NCI-H187 treated with DMSO at 0.1 percent for 48 hours (cell line): ENCODE measurements at regions not wholly inside any gene's neighbourhood (a gene's known extent, or its start where the extent isn't known, plus 50 kb on each side); places are given as distances from the start of the nearest gene placed in this dataset.
"Not testable (repeated sequence)": the region's sequence is repeated elsewhere in the genome, so short reads cannot be mapped to it uniquely, and the experiment has no call there.

Experiments used
- DNase-seq: peaks from one replicate; lab custom pipeline; 2025; lab: John Stamatoyannopoulos, UW

- no peak for DNase-seq
These were observed 184.2 kb upstream of the TMEM196 start for GRCh38 chr7:19957664-19958063.

- DNase-seq = not testable (repeated sequence)
These were observed 180.7 kb upstream of the TMEM196 start for GRCh38 chr7:19954166-19954565.

GRCh38 chr7:19953411-19953810 is 180.0 kb upstream of the TMEM196 start:
- DNase-seq = not testable (repeated sequence)

DNA sequence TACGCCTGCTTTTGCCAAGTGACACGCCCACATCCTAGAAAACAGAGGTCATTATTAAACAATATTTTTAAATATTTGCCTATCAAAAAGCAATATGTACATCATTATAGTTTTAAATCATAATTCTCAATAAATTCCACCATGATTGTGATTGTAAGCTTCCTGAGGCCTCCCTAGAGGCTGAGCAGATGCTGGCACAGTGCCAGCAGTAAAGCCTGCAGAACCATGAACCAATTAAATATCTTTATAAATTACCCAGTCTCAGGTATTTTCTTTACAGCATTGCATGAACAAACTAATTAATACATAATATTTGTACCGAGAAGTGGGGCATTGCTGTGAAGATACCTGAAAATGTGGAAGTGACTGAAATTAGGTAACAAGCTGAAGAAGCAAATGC is 174.7 kb upstream of the TMEM196 start:
- DNase-seq = no peak

GRCh38 chr7:19944363-19945120 is 171.1 kb upstream of the TMEM196 start:
- no peak for DNase-seq

DNA sequence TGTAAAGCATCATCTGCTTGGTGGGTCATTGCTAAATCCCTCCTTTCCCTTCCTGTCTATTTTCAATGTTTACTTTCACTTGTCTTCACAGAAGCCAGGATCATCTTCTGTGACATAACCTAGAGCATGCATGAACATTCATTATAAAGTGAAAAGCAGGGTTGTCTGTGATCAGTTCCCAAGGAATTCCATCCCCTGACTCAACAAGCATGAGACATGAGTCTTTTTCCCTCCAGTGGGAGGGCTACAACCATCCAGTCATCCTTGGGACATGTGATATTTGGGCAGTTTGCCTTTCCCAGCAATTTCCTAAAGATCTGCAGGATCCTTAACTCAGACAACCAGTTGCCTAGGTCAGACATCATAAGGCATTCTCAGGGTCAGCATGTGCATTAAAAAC is 166.3 kb upstream of the TMEM196 start:
- no peak for DNase-seq

DNA sequence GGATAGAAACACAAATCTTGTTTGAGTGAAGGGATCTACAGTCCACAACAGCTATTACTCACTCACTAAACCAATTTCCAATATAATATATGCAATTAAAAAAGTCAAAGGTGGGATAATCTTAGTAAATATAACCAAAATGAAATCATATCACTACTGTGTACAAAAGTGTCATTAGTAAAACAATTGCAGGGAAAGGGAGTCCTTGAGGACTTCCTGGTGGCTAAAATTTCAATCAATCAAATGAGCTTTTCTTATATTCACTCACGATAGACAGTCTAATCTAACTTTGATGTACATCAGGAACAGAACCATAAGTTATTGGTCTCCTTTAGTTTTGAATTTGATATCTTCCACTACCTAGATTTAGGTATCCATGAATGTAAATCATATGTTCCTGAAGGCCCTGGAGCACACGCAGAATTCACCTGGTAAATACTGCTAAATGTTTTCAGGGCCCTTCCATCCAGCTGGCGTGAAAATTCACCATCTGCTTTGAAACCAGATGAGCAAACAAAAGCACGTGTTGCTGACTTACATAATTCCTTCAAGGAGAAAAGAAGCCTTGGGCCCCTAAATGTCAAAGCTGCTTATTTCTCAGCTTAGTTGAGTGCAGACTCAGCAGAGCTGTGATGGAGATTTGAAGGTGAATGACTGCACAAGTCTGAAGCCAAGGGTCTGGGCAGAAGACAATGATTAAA is 159.3 kb upstream of the TMEM196 start:
- DNase-seq = no peak

- DNase-seq = no peak
These were observed 157.4 kb upstream of the TMEM196 start for GRCh38 chr7:19930851-19931250.

GRCh38 chr7:19930051-19930450 is 156.6 kb upstream of the TMEM196 start:
- DNase-seq = no peak

DNA sequence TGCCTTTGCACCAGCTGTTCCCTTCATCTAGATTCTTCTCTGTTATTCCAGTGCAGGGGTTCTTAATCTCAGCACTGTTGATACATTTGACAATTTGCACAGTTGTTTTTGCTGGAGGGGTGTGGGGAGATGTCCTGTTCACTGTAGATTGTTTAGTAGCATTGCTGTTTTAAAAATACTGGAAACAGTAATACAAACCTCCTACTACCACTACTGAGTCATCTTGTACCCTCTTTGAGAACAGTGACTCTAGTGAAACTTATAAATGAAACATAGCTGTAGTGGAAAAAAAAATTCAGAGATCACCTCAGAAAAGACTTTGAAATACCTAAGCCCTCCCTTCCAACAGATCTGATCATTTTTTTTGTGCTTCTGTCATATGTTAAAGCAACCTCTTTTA is 154.8 kb upstream of the TMEM196 start:
- no peak for DNase-seq

GRCh38 chr7:19920705-19921104 is 147.3 kb upstream of the TMEM196 start:
- DNase-seq = no peak

DNA sequence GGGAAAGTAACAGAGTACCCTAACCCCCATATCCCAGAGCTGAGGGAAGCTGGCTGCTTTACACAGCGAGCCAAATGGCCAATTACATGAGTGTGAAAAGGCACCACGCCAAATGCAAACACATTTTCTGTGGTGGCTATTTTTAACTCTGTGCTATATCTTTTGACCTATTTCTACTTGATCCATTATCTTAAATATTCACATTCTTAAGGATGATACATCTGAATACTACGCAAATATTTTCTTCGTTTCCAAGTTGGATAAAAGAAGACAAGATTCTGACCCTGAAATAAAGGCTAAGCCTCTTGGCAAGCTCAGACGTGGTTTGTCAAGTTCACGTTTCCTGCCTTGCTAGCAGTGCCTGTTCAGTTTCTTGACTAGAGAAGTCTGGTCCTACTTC is 146.7 kb upstream of the TMEM196 start:
- no peak for DNase-seq

- no peak for DNase-seq
These were observed 146.1 kb upstream of the TMEM196 start for GRCh38 chr7:19919261-19920095.

- no peak for DNase-seq
These were observed 142.6 kb upstream of the TMEM196 start for GRCh38 chr7:19916046-19916445.

- no peak for DNase-seq
These were observed 142.2 kb upstream of the TMEM196 start for GRCh38 chr7:19915596-19915995.

DNA sequence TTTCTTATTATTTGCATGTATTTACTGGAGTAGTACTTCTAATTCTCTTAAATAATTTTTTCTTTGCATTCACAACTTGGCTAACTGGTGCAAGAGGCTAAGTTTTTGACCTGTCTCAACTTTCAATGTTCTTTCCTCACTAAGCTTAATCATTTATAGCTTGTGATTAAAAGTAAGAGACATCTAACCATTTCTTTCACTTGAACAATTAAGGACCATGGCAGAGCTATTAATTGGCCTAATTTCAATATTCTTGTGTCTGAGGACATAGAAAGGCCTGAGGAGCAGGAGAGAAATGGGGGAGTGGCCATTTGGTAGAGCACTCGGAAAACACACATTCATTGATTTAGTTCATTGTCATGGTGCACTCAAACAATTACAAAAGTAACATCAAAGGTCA is 141.4 kb upstream of the TMEM196 start:
- no peak for DNase-seq

- DNase-seq = no peak
These were observed 126.7 kb upstream of the TMEM196 start for GRCh38 chr7:19900118-19900517.

- no peak for DNase-seq
These were observed 126.1 kb upstream of the TMEM196 start for GRCh38 chr7:19899529-19899928.

DNA sequence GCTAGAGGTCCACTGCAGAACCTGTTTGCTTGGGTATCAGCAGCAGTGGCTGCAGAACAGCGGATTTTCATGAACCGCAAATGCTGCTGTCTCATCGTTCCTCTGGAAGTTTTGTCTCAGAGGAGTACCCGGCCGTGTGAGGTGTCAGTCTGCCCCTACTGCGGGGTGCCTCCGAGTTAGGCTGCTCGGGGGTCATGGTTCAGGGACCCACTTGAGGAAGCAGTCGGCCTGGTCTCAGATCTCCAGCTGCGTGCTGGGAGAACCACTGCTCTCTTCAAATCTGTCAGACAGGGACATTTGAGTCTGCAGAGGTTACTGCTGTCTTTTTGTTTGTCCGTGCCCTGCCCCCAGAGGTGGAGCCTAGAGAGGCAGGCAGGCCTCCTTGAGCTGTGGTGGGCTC is 109.5 kb upstream of the TMEM196 start:
- not testable (repeated sequence) for DNase-seq

- DNase-seq = no peak
These were observed 98.7 kb upstream of the TMEM196 start for GRCh38 chr7:19872094-19872493.

- no peak for DNase-seq
These were observed 97.7 kb upstream of the TMEM196 start for GRCh38 chr7:19871102-19871501.

DNA sequence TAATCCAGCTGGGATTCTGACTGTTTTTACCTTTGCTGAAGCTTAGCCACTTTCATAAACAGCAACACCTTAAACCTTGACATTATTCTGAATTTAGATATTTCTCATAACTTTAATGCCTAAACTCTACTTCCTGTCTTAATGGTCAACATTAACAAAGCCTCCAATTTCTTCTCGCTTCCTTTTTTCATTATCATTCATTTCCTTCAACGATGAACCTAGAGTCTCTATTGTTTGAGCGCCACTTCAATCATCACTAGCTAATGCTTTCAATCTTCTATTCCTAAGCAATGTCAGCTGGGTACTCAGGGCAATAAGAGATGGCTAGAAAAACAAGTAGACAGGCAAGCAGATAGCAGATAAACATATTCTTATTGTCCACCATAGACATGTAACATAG is 96.6 kb upstream of the TMEM196 start:
- DNase-seq = no peak
